Limb (tissue), 2 donors: ENCODE measurements at regions not wholly inside any gene's neighbourhood (a gene's known extent, or its start where the extent isn't known, plus 50 kb on each side); places are given as distances from the start of the nearest gene placed in this dataset.

Experiments used
- DNase-seq, 2 donors: peaks; one replicate each; pipeline ENCODE4 v3.0.0-alpha.2; 2016; ENCODE audit errors: extremely low spot score in 2 of 2

- no peak for DNase-seq
Measured at GRCh38 chr3:69536306-69537020, 150.6 kb upstream of the FRMD4B start.

DNA sequence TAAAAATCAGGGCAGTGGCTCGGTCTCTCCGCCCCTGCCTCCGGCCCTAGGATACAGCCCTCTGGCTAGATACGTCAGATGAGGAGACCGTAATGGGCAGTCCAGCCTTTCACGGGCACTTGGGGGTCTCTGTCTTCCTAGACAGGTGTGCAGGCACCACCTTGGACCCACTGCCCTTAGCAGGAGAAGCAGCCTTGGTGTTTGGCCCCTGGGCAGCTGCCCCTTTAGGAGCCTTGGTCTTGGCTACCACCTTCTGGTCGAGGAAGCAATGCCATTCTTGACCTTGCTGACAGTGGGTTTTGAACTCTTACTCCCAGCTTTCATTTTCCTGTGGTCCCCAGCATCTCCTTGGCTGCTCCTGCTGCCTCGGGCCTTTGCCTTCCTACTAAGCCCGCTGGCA lies 149.7 kb upstream of the FRMD4B start:
- no peak for DNase-seq

DNA sequence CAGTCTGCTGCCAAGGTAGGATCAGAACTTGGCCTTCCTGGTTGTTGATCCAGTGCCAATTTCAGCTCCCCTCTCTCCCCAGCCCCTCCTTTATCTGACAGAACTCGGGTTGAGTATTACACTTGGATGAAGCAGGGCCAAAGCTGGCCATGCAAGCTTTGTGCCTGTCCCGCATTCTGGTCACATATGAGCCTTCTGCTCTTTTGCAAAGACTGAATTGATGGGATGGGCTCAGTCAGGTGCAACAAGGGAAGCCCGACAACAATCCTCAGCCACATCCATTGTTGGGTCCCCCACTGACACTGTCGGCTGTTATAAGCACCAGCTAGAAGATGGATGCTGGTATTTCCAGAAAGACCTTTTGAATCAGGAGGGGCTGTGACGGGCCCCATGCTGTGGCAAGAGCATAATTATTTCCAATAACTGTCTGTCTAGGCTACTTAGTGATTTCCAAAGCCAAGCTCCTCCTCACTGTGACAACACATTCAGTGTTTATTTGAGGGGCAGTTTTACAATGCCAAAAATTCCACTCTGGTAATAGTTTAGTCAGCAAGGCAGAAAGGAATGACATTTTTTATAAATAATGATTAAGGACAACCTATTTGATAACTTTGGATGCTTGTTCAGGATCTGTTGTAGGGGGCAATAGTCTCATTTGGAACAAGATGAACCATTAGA lies 146.8 kb upstream of the FRMD4B start:
- DNase-seq: no peak

DNA sequence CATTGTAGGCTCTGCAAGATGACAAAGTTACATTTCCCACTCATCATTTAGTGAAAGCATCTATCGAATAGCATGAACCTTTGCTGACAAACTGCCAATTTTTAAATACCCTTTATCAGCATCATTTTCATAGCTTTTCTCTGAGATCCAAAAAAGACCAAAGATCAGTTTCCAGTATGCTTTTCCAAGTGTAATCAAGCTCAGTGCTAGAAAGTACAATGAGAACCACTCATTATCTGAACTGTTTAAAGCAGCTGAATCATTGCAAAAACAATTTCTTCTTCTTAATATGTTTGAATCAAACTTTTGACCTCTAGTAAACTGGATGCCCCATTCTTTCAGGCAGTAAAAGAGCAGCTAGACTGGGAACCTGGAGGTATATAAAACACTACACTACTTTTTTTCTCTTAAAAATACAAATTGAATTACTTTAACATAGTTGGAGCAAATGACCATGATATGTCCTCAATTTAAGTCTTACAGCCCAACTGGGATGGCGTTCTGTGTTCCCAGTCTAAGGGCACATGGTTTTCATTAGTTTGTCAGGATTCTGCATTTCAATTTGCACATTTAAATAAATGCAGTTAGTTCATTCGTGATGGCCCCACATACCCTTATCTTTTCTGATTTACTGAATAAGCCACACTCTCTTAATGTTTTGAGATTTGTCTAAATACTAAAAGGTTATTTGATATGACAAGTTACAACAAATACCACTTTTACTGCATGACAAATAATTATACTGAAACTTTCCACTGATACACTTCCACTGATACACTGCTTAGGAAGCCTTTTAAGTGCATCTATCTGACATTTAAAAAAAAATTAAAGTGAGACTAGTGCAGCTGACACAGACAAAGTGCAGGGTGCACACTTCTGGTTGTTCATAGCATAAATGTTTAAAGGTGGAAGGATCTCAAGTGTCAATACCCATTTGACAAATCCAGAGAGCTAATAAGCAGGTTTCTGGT lies 146.0 kb upstream of the FRMD4B start:
- no peak for DNase-seq

DNA sequence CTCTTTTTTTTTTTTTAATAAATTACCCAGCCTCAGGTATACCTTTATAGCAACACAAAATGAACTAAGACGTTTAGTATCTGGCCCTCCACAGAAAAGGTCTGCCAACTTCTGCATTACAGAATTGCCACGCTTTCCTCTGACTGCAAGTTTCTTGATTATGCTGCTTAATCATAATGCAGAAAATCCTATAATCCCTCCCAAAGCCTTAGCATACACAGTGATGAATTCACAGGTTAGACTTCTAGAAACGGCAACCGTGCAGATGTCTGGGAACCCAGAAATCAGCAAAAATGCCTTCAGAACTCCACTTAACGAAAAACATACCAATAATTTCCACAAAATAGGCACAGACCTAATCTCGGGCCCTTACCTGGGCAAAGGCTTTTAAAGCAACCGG lies 144.7 kb upstream of the FRMD4B start:
- no peak for DNase-seq

DNA sequence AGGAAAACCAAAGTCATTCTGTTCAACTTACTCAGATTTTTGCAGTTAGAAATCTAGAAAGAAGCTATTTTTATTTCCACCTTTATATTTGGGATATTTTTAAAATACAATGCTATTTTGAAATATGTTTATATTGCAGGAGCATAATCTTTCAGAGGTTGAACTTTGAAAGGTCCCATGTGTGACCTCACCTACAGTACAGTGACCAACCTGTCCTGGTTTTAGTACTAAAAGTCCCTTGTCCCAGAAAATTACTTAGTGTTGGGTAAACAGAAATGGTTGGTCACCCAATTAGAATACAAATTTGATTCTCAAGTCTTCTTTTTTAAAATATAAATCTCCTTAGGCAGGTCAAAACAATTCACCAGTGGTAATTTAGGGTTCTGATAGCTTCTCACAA lies 141.6 kb upstream of the FRMD4B start:
- no peak for DNase-seq

DNA sequence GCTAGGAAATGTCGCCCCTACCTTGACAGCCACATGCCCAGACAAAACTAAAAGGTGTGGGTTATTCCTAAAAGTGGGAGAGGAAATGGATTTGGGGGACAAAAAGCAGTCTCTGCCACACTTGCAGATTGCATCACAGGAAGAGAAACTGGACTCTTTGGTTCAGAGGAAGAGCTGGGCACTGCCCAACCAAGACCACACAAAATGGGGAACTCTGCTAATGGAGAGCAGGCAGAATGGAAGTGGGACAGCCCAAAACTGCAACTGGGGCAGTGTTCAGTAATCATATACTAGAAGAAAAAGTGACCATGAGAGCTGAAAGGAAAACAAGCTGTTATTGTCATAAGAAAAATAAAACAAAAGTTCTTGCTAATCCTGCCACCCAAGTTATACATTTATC lies 138.9 kb upstream of the FRMD4B start:
- DNase-seq: no peak

DNA sequence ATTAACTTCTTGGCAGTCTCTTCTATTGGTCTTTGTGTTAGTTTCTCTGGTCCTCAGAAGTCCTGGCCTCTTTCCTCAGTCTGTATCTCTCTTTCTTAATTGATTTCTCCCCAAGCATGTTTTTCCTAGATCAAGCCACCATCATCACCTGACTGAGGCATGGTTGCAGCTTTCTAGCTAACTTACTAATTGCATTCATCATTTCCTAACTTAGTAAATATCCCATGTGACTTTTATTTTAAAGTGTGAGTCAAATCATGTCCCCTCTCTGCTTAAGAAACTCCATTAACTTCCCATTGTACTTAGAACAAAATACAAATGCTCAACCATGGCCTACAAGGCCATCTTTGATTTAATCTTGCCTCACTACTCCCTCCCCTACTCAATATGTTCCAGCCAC lies 135.4 kb upstream of the FRMD4B start:
- DNase-seq: no peak

GRCh38 chr3:69511361-69511760 lies 125.5 kb upstream of the FRMD4B start:
- DNase-seq: no peak

DNA sequence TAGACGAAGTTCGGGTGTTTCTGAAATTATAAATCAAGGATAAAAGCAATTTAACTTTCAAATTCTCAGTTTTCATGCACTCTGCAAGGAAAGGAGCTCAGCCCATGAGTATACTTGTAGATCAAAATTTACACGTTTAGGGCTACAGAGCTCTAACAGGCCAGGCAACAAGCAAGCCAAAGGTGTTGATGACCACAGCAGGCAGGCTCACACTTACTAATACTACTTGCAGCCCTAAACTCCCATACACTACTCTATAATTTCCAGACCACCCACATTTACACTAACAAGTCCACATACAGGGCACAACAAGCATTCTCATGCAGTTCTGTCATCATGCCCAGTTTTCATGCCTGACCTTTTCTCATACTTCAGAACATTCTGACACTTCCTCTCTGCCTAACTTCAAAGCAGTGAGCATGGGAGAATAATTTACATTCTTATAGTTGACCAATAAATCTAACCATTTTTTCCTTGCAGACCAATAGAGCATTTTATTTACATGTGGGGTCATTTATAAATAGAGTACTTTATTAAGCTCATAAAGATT lies 124.7 kb upstream of the FRMD4B start:
- peak in 1 of 2 donors; percentile 34 for DNase-seq

GRCh38 chr3:69509288-69509687 lies 123.4 kb upstream of the FRMD4B start:
- DNase-seq: no peak

- no peak for DNase-seq
Measured at GRCh38 chr3:69505770-69506407, 120.0 kb upstream of the FRMD4B start.

DNA sequence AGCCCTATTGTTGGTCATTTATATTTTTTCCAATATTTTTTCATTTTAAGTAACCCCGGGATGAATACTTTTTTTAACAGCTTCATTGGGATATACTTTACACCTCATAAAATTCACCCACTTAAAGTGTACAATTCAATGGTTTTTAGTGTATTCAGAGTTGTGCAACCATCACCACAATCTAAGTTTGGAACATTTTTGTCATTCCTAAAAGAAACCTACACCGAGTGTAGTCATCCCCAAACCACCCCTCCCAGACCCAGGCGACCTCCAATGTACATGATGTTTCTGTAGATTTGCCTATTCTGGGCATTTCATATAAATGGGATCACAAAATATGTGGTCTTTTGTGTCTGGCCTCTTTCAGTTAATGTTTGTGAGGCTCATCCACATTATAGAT lies 118.3 kb upstream of the FRMD4B start:
- no peak for DNase-seq

DNA sequence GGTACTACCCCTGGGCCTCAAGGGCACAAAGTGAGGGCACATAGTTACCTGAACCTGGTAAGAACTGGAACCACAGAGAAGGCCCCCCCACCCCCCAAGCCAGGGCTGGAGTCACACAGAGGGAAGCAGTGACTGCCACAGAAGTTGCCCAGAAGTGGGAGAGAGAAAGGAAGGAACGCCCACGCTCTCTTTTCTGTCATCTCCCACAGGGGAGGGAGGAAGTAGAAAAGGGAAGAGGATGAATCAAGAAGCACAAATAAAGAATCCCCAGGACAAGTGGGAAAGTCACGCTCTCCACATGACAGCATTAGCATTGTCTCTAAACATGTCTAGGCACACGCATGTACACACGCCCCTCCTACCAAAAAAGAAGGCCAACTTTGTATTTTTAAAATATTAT lies 114.7 kb upstream of the FRMD4B start:
- no peak for DNase-seq

- DNase-seq: no peak
Measured at GRCh38 chr3:69499899-69500421, 114.1 kb upstream of the FRMD4B start.

DNA sequence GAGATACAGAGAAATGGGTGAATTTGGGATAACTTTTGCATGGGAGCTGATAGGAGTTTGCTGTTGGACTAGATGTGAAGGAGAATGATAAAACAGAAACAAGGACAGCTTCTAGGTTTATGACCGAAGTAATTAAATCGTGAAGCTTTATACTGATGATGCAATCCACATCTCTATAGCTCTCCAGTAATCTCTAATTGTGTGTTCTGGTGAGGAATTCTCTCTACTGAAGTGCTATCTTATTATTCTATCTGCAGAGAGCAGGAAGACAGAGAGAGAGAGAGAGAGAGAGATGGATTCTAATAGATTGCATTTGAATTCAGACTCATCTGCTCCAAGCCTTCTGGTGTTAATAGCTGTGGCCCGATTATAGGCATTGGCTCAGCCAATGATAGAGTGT lies 113.5 kb upstream of the FRMD4B start:
- no peak for DNase-seq

- no peak for DNase-seq
Measured at GRCh38 chr3:69496856-69497255, 111.0 kb upstream of the FRMD4B start.

GRCh38 chr3:69494185-69494584 lies 108.3 kb upstream of the FRMD4B start:
- DNase-seq: no peak

- no peak for DNase-seq
Measured at GRCh38 chr3:69493157-69493556, 107.3 kb upstream of the FRMD4B start.

DNA sequence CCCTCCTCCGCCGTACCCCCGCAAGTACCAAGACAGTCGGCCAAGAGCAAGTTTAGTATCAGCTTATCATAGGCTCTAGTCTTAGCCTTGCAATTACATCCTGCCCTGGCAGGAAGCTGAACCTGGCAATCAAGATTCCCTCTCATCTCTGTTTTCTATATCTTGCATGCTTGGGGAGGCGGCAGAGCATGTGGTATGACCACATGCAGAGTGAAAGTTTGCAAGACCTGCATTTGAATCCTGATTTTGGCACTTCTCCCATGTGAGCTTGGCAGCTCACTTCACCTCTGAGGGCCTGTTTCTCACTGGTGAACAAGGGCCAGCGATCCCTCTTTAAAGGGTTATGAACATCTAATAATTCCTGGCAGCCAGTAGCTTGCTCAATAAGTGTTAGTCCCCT lies 106.1 kb upstream of the FRMD4B start:
- DNase-seq: no peak

GRCh38 chr3:69490971-69491370 lies 105.1 kb upstream of the FRMD4B start:
- DNase-seq: no peak
